ENCODE measurements at regions not wholly inside any gene's neighbourhood (a gene's known extent, or its start where the extent isn't known, plus 50 kb on each side); places are given as distances from the start of the nearest gene placed in this dataset.
A peak's percentile ranks its signal among the peaks of the same experiment; 100 is the strongest.

DNA sequence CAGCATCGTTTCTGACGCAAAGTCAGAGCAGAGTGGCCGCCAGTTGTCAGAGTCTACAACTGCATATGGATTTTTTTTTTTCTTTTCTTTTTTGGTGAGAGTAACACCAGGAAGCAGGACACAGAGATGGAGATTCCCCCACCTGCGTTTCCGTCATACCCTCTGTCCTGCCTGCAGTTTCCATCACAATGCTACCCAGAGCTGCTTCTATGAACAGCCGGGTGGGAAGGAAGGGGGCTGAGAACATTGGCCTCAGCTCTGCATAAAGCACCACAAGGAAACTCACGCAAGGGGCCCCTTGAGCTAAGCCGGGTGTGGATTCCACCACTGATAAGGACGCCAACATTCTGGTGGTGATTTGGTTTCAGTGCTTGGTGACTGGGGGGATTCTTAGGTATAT is 183.5 kb upstream of the AFDN start:
- Mint-ChIP-seq H3K4me1 (peaks cover 0 to 2% of the 10 kb centered on the region in 2 donors), H3K27ac (no peak overlapping the region), H3K27me3 (peaks cover 5 to 6% of the 10 kb centered on the region in 2 donors), H3K4me3 (no peak overlapping the region), H3K9me3 (peaks cover 3 to 5% of the 10 kb centered on the region in 2 donors), H3K36me3 (no peaks in the 10 kb centered on the region)
- ATAC-seq (replicated peaks) (no peak), DNase-seq (no peak)

DNA sequence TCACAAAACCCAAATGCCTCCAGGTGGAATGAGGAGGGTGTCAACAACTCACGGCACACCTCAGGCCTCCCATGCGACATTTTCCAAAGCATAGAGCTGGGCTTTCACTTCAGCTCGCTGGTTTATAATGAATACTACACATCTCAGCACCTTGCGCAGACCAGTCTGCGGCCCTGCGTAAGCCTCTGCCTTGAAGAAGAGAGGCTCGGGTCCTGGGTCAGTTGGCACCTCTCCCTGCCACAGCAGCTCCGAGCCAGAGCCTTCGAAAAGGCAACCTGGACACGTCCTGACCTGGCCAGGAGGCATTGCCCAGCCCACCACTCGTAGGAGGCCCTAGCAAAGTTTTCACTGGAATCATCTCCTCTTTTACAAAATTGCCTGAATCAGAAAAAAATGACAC is 183.0 kb upstream of the AFDN start:
- ATAC-seq (replicated peaks) (no peak), DNase-seq (no peak)
- peaks cover 0 to 2% of the 10 kb centered on the region in 2 donors for H3K4me1 Mint-ChIP-seq
- peaks cover 5 to 6% of the 10 kb centered on the region in 2 donors for H3K27me3 Mint-ChIP-seq
- peaks cover 3 to 5% of the 10 kb centered on the region in 2 donors for H3K9me3 Mint-ChIP-seq
- no peak overlapping the region for H3K27ac Mint-ChIP-seq
- no peaks in the 10 kb centered on the region for H3K36me3 Mint-ChIP-seq
- no peak overlapping the region for H3K4me3 Mint-ChIP-seq

DNA sequence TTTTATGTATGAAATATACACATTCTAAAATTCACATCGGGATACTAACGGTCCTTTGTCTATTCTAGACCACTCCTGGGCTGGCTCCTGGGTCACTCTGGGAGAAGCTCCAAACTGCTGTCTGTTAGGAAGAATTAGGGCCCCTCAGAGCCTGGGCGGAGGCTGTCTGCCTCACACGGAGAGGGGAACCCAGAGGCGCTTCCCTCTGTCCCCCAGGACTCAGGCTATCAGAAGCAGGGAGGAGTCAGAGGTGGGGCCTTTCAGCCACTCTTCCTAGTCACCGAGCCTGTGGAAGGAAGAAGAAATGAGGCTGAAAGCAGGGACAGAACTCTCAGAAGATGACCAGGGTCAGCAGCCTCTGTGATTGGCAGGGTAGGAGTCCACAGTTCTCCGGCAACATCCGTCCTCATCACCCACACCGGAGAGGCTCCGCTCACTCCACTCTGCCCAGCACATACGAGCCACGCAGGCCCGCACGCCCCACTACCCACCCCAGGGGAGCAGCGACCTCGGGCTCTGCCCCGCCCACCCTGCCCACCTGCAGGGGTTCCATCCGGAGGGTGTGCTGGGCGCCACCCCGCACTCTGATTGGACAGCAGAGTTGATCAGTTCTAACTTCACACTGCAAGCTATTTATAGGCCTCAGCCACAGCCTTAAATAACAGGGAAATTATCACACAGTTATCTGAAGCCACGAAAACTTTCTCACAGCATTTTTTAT is 182.1 kb upstream of the AFDN start:
- ATAC-seq (replicated peaks) (peak in 1 of 2 donors; percentile 20), DNase-seq (no peak)
- H3K9me3 Mint-ChIP-seq: peaks cover 3 to 5% of the 10 kb centered on the region in 2 donors
- peaks cover 0 to 2% of the 10 kb centered on the region in 2 donors for H3K4me1 Mint-ChIP-seq
- no peak overlapping the region for H3K4me3 Mint-ChIP-seq
- peaks cover 5 to 6% of the 10 kb centered on the region in 2 donors for H3K27me3 Mint-ChIP-seq
- H3K36me3 Mint-ChIP-seq: no peaks in the 10 kb centered on the region
- peak overlapping the region; percentile 62 for H3K27ac Mint-ChIP-seq

DNA sequence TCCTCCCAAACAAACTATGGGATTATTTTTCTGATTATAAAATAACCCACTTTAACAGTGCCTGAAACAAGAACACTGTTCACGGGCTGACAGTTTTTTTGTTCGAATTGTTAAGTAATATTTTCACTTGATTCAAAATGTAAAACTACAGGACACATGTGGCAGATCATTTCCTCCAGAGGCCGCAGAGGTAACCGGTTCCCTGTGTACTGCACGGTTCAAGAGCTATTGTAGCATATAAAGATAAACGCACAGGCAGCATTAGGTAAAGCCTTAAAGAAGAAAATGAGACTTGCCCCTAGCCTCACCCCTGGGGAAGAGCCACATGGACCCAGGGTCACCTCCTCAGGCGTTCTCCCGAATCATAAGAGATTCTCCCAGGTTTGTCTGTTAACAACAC is 181.3 kb upstream of the AFDN start:
- Mint-ChIP-seq H3K27me3 (peaks cover 5 to 6% of the 10 kb centered on the region in 2 donors), H3K36me3 (no peaks in the 10 kb centered on the region), H3K9me3 (peaks cover 3 to 5% of the 10 kb centered on the region in 2 donors), H3K4me3 (no peak overlapping the region), H3K27ac (no peak overlapping the region), H3K4me1 (peaks cover 0 to 2% of the 10 kb centered on the region in 2 donors)
- no peak for DNase-seq
- no peak for ATAC-seq (replicated peaks)

DNA sequence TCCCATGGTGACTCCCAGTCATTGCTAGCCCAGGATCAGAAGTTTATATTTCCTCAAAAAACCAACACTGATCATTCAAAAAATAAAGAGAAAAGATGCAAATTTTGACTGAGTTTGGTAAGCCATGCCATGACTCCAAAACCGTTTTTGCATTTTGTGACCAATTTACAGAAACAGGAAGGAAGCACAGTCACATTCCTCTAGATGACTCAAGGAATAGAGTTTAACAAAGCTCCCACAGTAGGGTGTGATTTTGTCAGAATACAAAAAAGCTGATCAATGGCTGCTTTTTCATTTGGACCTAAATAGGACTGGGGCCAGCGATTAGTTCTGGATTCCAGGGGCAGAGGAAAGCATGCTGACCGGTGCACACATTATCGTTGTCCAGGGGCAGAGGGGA is 179.4 kb upstream of the AFDN start:
- H3K27ac Mint-ChIP-seq: no peak overlapping the region
- no peak for ATAC-seq (replicated peaks)
- no peaks in the 10 kb centered on the region for H3K9me3 Mint-ChIP-seq
- peaks cover 0 to 2% of the 10 kb centered on the region in 2 donors for H3K4me1 Mint-ChIP-seq
- H3K36me3 Mint-ChIP-seq: no peaks in the 10 kb centered on the region
- no peak overlapping the region for H3K4me3 Mint-ChIP-seq
- H3K27me3 Mint-ChIP-seq: peaks cover 5 to 6% of the 10 kb centered on the region in 2 donors
- DNase-seq: no peak

DNA sequence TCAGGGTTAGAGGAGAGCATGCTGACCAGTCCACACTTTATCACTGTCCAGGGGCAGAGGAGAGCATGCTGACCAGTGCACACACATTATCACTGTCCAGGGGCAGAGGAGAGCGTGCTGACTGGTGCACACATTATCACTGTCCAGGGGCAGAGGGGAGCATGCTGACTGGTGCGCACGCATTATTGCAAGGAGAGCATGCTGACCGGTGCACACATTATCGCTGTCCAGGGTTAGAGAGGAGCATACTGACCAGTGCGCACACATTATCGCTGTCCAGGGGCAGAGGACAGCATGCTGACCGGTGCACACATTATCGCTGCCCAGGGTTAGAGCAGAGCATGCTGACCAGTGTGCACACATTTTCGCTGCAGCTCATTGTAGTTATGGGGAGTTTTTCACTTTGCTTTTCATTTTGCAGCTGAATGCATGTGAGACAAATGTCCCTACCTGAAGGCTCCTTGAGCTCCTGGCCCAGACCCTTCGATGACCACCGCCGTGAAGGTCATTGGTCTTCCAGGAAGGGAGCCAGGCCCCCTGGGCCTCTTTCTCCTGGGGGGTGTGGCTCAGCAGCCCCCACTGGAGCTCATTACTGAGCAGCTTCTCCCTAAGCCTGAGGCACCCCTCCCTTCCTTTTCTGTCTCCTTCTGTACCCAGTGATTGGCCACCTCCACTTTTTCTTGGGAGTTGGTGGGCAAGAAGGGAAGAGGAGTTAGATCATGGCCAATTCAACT is 178.8 kb upstream of the AFDN start:
- Mint-ChIP-seq H3K4me3 (no peak overlapping the region), H3K4me1 (peaks cover 0 to 2% of the 10 kb centered on the region in 2 donors), H3K27me3 (peaks cover 5 to 6% of the 10 kb centered on the region in 2 donors), H3K9me3 (no peaks in the 10 kb centered on the region), H3K36me3 (no peaks in the 10 kb centered on the region), H3K27ac (no peak overlapping the region)
- DNase-seq: no peak
- no peak for ATAC-seq (replicated peaks)

DNA sequence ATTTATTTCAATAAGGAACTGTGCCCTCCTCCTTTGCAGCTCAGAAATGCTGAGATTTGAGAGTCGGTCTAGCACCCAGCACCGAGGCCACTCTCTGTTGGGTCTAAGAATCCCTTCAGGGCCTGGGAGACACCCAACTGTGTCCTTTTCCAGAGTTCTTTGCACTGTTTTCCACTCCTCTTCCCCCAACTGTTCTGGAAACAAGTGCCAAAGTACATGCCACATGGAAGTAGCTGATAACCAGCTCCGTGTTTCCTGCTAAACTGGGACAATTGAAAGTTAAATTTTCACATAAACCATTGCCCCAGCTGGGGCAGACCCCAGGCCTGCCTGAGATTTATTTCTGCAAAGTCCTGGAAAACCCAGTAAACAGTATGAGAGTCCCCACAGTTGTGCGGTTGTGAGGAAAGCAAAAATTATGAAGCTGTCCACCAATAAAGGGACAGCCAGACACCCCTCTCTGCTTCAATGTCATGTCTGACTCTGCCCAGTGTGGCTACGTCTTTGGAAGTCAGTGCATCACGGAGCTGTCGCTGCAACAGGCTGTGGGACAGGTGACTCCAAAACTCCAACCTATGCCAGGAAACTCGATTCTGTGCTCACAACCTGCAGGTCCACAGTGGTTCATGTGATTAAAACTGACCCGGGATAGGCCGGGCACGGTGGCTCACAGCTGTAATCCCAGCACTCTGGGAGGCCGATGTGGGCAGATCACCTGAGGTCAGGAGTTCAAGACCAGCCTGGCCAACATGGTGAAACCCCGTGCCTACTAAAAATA is 178.0 kb upstream of the AFDN start:
- Mint-ChIP-seq H3K27ac (no peak overlapping the region), H3K36me3 (no peaks in the 10 kb centered on the region), H3K9me3 (peaks cover 0 to 1% of the 10 kb centered on the region in 2 donors), H3K27me3 (peaks cover 6% of the 10 kb centered on the region in 2 donors), H3K4me1 (peaks cover 0 to 2% of the 10 kb centered on the region in 2 donors), H3K4me3 (no peak overlapping the region)
- DNase-seq (no peak), ATAC-seq (replicated peaks) (no peak)

DNA sequence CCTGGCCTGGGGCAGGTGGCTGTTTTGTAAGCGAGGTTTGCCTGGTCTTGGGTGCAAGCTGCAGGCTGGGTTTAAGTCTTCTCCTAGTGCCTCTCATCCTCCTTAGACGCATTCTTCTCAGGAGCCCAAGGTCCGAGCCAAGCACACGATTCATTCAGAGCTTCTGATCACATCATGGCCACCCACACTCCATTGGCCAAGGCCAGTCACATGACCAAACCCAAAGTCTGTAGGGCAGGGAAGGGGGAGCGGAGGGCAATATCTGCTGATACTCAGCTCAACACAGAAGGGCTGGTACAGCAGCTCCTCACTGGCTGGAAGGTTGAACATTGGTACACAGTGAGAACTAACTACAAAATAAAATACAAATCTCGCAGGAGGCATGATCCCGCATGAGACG is 177.2 kb upstream of the AFDN start:
- H3K4me1 Mint-ChIP-seq: peaks cover 0 to 2% of the 10 kb centered on the region in 2 donors
- no peak overlapping the region for H3K27ac Mint-ChIP-seq
- DNase-seq: no peak
- peaks cover 6 to 8% of the 10 kb centered on the region in 2 donors for H3K27me3 Mint-ChIP-seq
- no peak overlapping the region for H3K4me3 Mint-ChIP-seq
- H3K9me3 Mint-ChIP-seq: peaks cover 0 to 2% of the 10 kb centered on the region in 2 donors
- no peak for ATAC-seq (replicated peaks)
- H3K36me3 Mint-ChIP-seq: no peaks in the 10 kb centered on the region

DNA sequence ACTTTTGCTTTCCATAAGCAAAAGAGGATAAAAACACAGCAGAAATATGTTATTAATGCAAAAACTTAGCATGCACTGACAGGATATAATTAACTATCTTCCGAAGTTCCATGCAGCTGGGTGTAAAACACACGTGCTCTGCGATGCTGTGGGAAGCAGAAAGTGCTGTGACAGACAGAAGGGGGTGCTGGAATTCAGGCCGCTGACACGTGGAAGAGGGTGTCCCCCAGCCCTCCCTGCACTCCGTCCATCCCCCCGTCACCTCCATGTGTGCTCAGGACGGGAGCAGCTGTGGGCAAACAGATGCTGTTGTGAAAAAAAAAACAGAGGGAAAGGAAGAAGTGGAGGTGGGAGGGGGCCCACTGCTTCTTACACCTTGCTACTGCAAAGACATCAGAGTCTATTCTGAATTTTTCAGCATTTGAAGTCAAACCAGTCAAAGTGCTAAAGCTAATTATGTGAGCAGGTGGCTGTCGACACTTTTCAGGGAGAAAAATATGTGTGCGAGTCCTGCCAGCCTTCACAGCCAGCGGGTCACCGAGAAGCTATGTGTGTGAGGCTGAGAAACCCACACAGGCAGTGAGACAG is 175.9 kb upstream of the AFDN start:
- peaks cover 0 to 2% of the 10 kb centered on the region in 2 donors for H3K9me3 Mint-ChIP-seq
- no peak overlapping the region for H3K27ac Mint-ChIP-seq
- H3K36me3 Mint-ChIP-seq: no peaks in the 10 kb centered on the region
- no peak overlapping the region for H3K4me3 Mint-ChIP-seq
- H3K27me3 Mint-ChIP-seq: peaks cover 0 to 8% of the 10 kb centered on the region in 2 donors
- H3K4me1 Mint-ChIP-seq: no peaks in the 10 kb centered on the region
- ATAC-seq (replicated peaks): no peak
- DNase-seq: no peak

DNA sequence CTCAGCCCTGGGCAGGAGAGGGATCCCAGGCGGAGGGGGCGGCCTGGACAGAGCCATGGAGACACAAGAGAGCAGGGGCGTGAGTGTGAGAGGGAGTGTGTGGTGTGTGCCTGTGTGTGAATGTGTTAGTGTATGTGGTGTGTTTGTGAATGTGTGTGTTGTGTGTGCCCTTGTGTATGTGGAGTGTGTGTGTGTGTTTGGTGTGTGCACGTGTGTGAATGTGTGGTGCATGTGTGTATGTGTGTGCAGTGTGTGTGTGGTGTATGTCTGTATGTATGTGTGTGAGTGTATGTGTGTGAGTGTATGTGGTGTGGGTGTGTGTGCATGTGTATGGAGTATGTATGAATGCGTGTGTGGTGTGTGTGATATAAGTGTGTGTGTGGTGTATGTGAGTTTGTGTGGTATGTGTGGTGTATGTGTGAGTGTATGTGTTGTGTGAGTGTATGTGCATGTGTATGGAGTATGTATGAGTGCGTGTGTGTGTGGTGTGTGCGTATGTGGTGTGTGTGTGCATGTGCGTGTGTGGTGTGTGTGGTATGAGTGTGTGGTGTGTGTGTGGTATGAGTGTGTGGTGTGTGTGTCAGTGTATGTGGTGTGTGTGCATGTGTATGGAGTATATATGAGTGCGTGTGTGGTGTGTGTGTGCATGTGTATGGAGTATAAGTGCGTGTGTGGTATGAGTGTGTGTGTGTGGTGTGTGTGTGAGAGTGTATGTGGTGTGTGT is 175.2 kb upstream of the AFDN start:
- no peak for ATAC-seq (replicated peaks)
- Mint-ChIP-seq H3K36me3 (no peaks in the 10 kb centered on the region), H3K9me3 (peaks cover 0 to 2% of the 10 kb centered on the region in 2 donors), H3K4me1 (no peaks in the 10 kb centered on the region), H3K27ac (no peak overlapping the region), H3K27me3 (peaks cover 0 to 8% of the 10 kb centered on the region in 2 donors), H3K4me3 (no peak overlapping the region)
- DNase-seq: no peak

DNA sequence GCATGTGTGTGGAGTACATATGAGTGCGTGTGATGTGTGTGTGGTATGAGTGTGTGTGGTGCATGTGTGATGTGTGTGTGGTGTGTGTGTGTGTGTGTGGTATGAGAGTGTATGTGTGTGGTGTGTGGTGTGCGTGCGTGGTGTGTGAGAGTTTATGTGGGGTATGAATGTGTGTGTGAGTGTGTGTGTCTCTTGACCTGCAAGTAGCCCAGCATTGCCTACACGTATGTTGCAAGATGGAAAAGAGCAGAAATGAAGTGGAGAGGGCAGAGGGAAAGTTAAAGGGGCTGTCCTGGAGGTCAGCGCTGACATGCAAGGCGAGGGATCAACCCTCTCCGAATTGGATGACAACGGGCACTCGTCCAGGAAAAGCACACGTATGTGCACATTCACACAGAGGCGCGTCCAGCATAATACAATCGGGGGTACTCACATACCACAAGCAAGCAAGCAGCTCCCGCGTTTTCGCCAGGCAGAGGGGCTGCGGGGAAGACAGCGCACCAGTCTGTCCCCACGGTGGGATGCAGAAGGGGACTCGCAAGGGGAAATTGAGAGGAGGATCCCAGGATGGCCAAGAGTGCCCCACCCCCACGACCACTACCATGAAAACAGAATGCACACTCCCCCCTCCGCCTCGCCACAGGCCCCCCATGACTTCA is 174.5 kb upstream of the AFDN start:
- Mint-ChIP-seq H3K27ac (no peak overlapping the region), H3K36me3 (no peaks in the 10 kb centered on the region), H3K27me3 (peaks cover 0 to 8% of the 10 kb centered on the region in 2 donors), H3K4me3 (no peak overlapping the region), H3K4me1 (no peaks in the 10 kb centered on the region), H3K9me3 (peaks cover 0 to 2% of the 10 kb centered on the region in 2 donors)
- ATAC-seq (replicated peaks) (no peak), DNase-seq (no peak)

DNA sequence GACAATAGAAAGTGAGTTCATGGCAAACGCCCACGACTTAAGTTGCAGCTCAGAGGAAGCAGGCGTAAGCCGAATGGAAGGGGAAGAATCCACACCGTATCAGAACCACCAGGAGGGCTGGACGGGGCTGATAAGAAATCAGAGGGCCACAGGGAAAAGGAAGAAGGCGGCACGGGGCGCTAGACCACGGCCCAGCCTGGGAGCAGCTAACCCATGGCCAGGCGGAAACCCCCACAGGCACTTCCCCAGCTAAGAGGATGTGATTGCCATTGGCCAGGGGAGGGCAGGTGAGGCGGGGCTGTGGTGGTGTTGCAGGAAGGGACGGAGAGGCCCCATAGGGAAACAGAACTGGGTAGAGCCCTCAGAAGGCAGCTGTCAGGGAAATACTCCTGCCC is 174.0 kb upstream of the AFDN start:
- Mint-ChIP-seq H3K9me3 (peaks cover 0 to 2% of the 10 kb centered on the region in 2 donors), H3K4me3 (no peak overlapping the region), H3K27ac (no peak overlapping the region), H3K4me1 (no peaks in the 10 kb centered on the region), H3K36me3 (no peaks in the 10 kb centered on the region), H3K27me3 (peaks cover 0 to 4% of the 10 kb centered on the region in 2 donors)
- DNase-seq: no peak
- peak; percentile 42 to 72 for ATAC-seq (replicated peaks)

DNA sequence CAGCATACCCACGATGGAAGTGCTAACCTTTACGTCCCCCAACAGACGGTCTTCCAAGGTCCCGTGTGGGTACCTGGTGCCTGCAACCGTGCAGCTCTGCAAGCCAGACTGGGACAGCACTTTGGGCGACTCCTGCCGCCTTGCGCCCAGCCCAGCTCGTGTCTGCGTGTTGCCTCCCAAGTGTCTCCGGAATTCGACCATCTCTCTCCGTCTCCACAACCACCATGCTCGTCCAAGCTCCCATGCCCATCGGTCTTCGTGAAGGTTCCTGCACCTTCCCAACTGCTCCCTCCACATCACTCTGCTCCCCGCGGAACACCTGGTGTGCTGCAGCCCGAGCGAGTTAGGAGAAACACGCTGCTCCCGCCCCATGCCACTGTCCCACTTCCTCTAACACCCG is 173.2 kb upstream of the AFDN start:
- peaks cover 0 to 2% of the 10 kb centered on the region in 2 donors for H3K9me3 Mint-ChIP-seq
- H3K27ac Mint-ChIP-seq: no peak overlapping the region
- no peaks in the 10 kb centered on the region for H3K36me3 Mint-ChIP-seq
- H3K27me3 Mint-ChIP-seq: peaks cover 0 to 3% of the 10 kb centered on the region in 2 donors
- ATAC-seq (replicated peaks) (no peak), DNase-seq (no peak)
- H3K4me1 Mint-ChIP-seq: no peaks in the 10 kb centered on the region
- H3K4me3 Mint-ChIP-seq: no peak overlapping the region

Data from stimulated activated naive B cell treated with anti-CD40 and anti-IgM and Interleukin-4, amounts not matched to agents 10 μg/mL and 1 μg/mL and 100 μg/mL, for 72 hours (primary cell).